PC-9 (cell line): ENCODE measurements at regions not wholly inside any gene's neighbourhood (a gene's known extent, or its start where the extent isn't known, plus 50 kb on each side); places are given as distances from the start of the nearest gene placed in this dataset.
"Not testable (repeated sequence)": the region's sequence is repeated elsewhere in the genome, so short reads cannot be mapped to it uniquely, and the experiment has no call there.

ENCODE experiments used
- BruUV-seq: library from RNA; stranded (reverse); fragments of 400-500 nt; replicated peaks from 2 replicates; lab custom pipeline; 2021; lab: Mats Ljungman, UMichigan
- CTCF ChIA-PET: fragments of 300-600 bp; sonication (Branson Sonifier 250); formaldehyde crosslinking; loops from one replicate; lab custom pipeline; 2022; ENCODE audit warnings: antibody characterized with exemption; lab: Charles Lee
- POLR2A ChIA-PET: fragments of 300-600 bp; sonication (Branson Sonifier 250); formaldehyde crosslinking; loops from one replicate; lab custom pipeline; 2022; ENCODE audit warnings: antibody characterized with exemption; ENCODE audit not compliant: unreplicated experiment; lab: Charles Lee
- DNase-seq, 2 experiments: peaks; one replicate each; pipeline versions ENCODE4 v3.0.0 to v3.0.0-alpha.2; 2015 to 2022; ENCODE audit warnings: mixed read lengths in 1 of 2
- H2AFZ ChIP-seq: fragments of 200-600 bp; sonication (generic); 2 replicates; pipeline ENCODE4 v1.8.1; 2017; ENCODE audit warnings: antibody characterized with exemption
- H3F3A ChIP-seq: fragments of 200-600 bp; sonication (generic); 2 replicates; pipeline ENCODE4 v1.8.1; 2017; ENCODE audit warnings: antibody characterized with exemption, mild to moderate bottlenecking, low read depth; ENCODE audit not compliant: insufficient read depth
- H3K27ac ChIP-seq: fragments of 200-600 bp; sonication (generic); 2 replicates; pipeline ENCODE4 v1.6.1; 2016; ENCODE audit warnings: mixed run types
- H3K27me3 ChIP-seq: fragments of 200-600 bp; sonication (generic); 2 replicates; pipeline ENCODE4 v1.6.1; 2016; ENCODE audit warnings: low read depth, mixed run types; ENCODE audit not compliant: insufficient read depth
- H3K36me3 ChIP-seq: fragments of 200-600 bp; sonication (generic); 2 replicates; pipeline ENCODE4 v1.6.1; 2016; ENCODE audit warnings: low read depth, mixed run types
- H3K4me1 ChIP-seq: fragments of 200-600 bp; sonication (generic); replicated peaks from 2 replicates; pipeline ENCODE4 v1.6.1; 2016; ENCODE audit warnings: mixed run types; ENCODE audit not compliant: insufficient read depth
- H3K4me2 ChIP-seq: fragments of 200-600 bp; sonication (generic); 2 replicates; pipeline ENCODE4 v1.6.1; 2017; ENCODE audit warnings: mixed run types
- H3K4me3 ChIP-seq: fragments of 200-600 bp; sonication (generic); 2 replicates; pipeline ENCODE4 v1.6.1; 2016; ENCODE audit warnings: mixed run types
- H3K79me2 ChIP-seq: fragments of 200-600 bp; sonication (generic); 2 replicates; pipeline ENCODE4 v1.6.1; 2017; ENCODE audit warnings: low read depth, mixed run types
- H3K9me2 ChIP-seq: fragments of 200-600 bp; sonication (generic); 2 replicates; pipeline ENCODE4 v1.8.1; 2017; ENCODE audit warnings: mild to moderate bottlenecking; ENCODE audit not compliant: insufficient read depth
- H3K9me3 ChIP-seq: fragments of 200-600 bp; sonication (generic); 2 replicates; pipeline ENCODE4 v1.8.1; 2016; ENCODE audit warnings: low read depth; ENCODE audit not compliant: insufficient read depth
- H4K20me1 ChIP-seq: fragments of 200-600 bp; sonication (generic); 2 replicates; pipeline ENCODE4 v1.8.1; 2017; ENCODE audit not compliant: insufficient read depth
- CTCF ChIP-seq: fragments of 200-600 bp; sonication (generic); conservative IDR thresholded peaks from 2 replicates; pipeline ENCODE4 v1.6.1; 2017; ENCODE audit warnings: mixed run types, antibody characterized with exemption, mild to moderate bottlenecking, moderate library complexity
- EZH2 ChIP-seq: fragments of 200-600 bp; sonication (generic); IDR thresholded peaks from 2 replicates; pipeline ENCODE4 v1.8.0; 2017; ENCODE audit warnings: antibody characterized with exemption, low read depth
- intact Hi-C: fragments of 100-400 bp; cut with micrococcal nuclease; formaldehyde crosslinking; loops from one replicate; pipeline ENCODE4 v1.10.0; 2022; ENCODE audit not compliant: unreplicated experiment

GRCh38 chr9:1882711-1883403, 132.3 kb upstream of the SMARCA2 start:
- no peaks in the 10 kb centered on the region for H3K9me3 ChIP-seq
- no peak for DNase-seq
- H4K20me1 ChIP-seq, result no peaks in the 10 kb centered on the region
- H3K4me2 ChIP-seq, result no peak overlapping the region
- no peak overlapping the region for H2AFZ ChIP-seq
- no peaks in the 10 kb centered on the region for H3K4me1 ChIP-seq
- no peak overlapping the region for H3K27ac ChIP-seq
- H3K4me3 ChIP-seq, result no peak overlapping the region
- no TSS peak for BruUV-seq
- H3K79me2 ChIP-seq, result no peaks in the 10 kb centered on the region
- no peaks in the 10 kb centered on the region for H3K9me2 ChIP-seq
- intact Hi-C loops, result no loop called here
- ChIA-PET POLR2A (no interaction called here), CTCF (no interaction called here)
- H3K36me3 ChIP-seq, result no peaks in the 10 kb centered on the region
- no peaks in the 10 kb centered on the region for H3K27me3 ChIP-seq
- TF ChIP-seq EZH2 (no peak), CTCF (no peak)
- no peaks in the 10 kb centered on the region for H3F3A ChIP-seq

- intact Hi-C loops, result no loop called here
- no TSS peak for BruUV-seq
Measured at GRCh38 chr9:1890201-1890600, 124.9 kb upstream of the SMARCA2 start.

GRCh38 chr9:1890816-1891215, 124.3 kb upstream of the SMARCA2 start:
- H3K4me1 ChIP-seq, result no peaks in the 10 kb centered on the region
- intact Hi-C loops, result no loop called here
- ChIA-PET POLR2A (no interaction called here), CTCF (no interaction called here)
- no peak overlapping the region for H3K4me3 ChIP-seq
- no peaks in the 10 kb centered on the region for H3F3A ChIP-seq
- no peak overlapping the region for H3K27ac ChIP-seq
- H3K27me3 ChIP-seq, result no peaks in the 10 kb centered on the region
- TF ChIP-seq CTCF (no peak), EZH2 (no peak)
- H3K4me2 ChIP-seq, result no peak overlapping the region
- H3K9me3 ChIP-seq, result no peaks in the 10 kb centered on the region
- H3K36me3 ChIP-seq, result no peaks in the 10 kb centered on the region
- H2AFZ ChIP-seq, result no peak overlapping the region
- BruUV-seq, result no TSS peak
- no peak for DNase-seq
- no peaks in the 10 kb centered on the region for H3K9me2 ChIP-seq
- H3K79me2 ChIP-seq, result no peaks in the 10 kb centered on the region
- H4K20me1 ChIP-seq, result no peaks in the 10 kb centered on the region

More at GRCh38 chr9:1890201-1890600, 124.9 kb upstream of the SMARCA2 start:
- Histone ChIP-seq H3K4me2 (no peak overlapping the region), H3F3A (no peaks in the 10 kb centered on the region), H3K9me3 (no peaks in the 10 kb centered on the region), H4K20me1 (no peaks in the 10 kb centered on the region), H3K79me2 (no peaks in the 10 kb centered on the region), H3K4me3 (no peak overlapping the region), H3K4me1 (no peaks in the 10 kb centered on the region), H3K27me3 (no peaks in the 10 kb centered on the region), H3K27ac (no peak overlapping the region), H3K9me2 (no peaks in the 10 kb centered on the region), H2AFZ (no peak overlapping the region), H3K36me3 (no peaks in the 10 kb centered on the region)
- TF ChIP-seq EZH2 (no peak), CTCF (no peak)
- CTCF ChIA-PET, result no interaction called here
- POLR2A ChIA-PET, result no interaction called here
- no peak for DNase-seq

- H3F3A ChIP-seq, H3K79me2 ChIP-seq, H3K9me2 ChIP-seq, H3K4me3 ChIP-seq, H3K27ac ChIP-seq, POLR2A ChIA-PET, H4K20me1 ChIP-seq, H3K36me3 ChIP-seq, H3K4me2 ChIP-seq, H3K4me1 ChIP-seq, H3K9me3 ChIP-seq, BruUV-seq, DNase-seq, H2AFZ ChIP-seq, intact Hi-C loops, CTCF ChIA-PET, H3K27me3 ChIP-seq: not testable (repeated sequence)
Measured at GRCh38 chr9:1903080-1903704, 112.0 kb upstream of the SMARCA2 start.
